ENCODE measurements at regions not wholly inside any gene's neighbourhood (a gene's known extent, or its start where the extent isn't known, plus 50 kb on each side); places are given as distances from the start of the nearest gene placed in this dataset.

DNA sequence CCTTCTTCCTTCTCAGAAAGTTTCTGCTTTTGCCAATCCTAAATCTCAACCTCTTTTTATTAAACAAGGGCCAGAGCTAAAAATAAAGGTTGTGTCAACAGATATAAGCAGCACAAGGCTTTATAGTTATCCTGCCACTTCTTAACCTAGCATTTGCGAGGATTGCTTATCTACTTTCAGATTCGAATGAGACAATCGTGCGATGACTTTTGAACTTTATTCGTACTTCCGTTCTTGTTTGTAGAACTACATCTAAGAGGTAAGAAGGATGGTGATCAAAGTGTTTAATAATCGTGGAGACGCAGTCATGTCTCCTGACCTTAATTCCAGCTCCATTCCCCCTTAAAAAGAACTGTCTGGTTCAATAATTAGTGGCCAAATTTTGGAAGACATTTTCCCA, 578.6 kb downstream of the PIK3C3 start:
- Histone ChIP-seq H3K27me3 (no peaks in the 10 kb centered on the region), H3K4me1 (no peaks in the 10 kb centered on the region), H3K36me3 (no peaks in the 10 kb centered on the region), H3K9me3 (no peaks in the 10 kb centered on the region), H3K4me3 (no peak overlapping the region), H3K27ac (no peak overlapping the region), H3K9ac (ENCODE audit: low read depth in 2 of 2, low read length in 2 of 2) (no peak overlapping the region)
- intact Hi-C loops (cut with DNase I): no loop called here
- TF ChIP-seq CTCF (IDR thresholded peaks at IDR 0.05): no peak
- no peak for DNase-seq

GRCh38 chr18:42534313-42534712, 579.3 kb downstream of the PIK3C3 start:
- no peaks in the 10 kb centered on the region for H3K36me3 ChIP-seq

GRCh38 chr18:42536442-42536841, 579.0 kb downstream of the RIT2 start:
- no peak for DNase-seq
- H3K4me3 ChIP-seq: no peak overlapping the region
- no peaks in the 10 kb centered on the region for H3K27me3 ChIP-seq
- H3K4me1 ChIP-seq: no peaks in the 10 kb centered on the region
- no peaks in the 10 kb centered on the region for H3K9me3 ChIP-seq
- intact Hi-C loops (cut with DNase I): no loop called here
- H3K9ac ChIP-seq (ENCODE audit: low read depth in 2 of 2, low read length in 2 of 2): no peak overlapping the region
- no peaks in the 10 kb centered on the region for H3K36me3 ChIP-seq
- H3K27ac ChIP-seq: no peak overlapping the region
- TF ChIP-seq CTCF (IDR thresholded peaks at IDR 0.05): no peak

More at GRCh38 chr18:42534313-42534712, 579.3 kb downstream of the PIK3C3 start:
- no peak for DNase-seq
- Histone ChIP-seq H3K4me3 (no peak overlapping the region), H3K9me3 (no peaks in the 10 kb centered on the region), H3K9ac (ENCODE audit: low read depth in 2 of 2, low read length in 2 of 2) (no peak overlapping the region), H3K4me1 (no peaks in the 10 kb centered on the region), H3K27me3 (no peaks in the 10 kb centered on the region), H3K27ac (no peak overlapping the region)
- intact Hi-C loops (cut with DNase I): no loop called here
- TF ChIP-seq CTCF (IDR thresholded peaks at IDR 0.05): no peak

- H3K9ac ChIP-seq (ENCODE audit: low read depth in 2 of 2, low read length in 2 of 2): no peak overlapping the region
- H3K27me3 ChIP-seq: no peaks in the 10 kb centered on the region
- no peaks in the 10 kb centered on the region for H3K36me3 ChIP-seq
- H3K4me1 ChIP-seq: no peaks in the 10 kb centered on the region
- DNase-seq: no peak
- TF ChIP-seq CTCF (IDR thresholded peaks at IDR 0.05): no peak
- H3K27ac ChIP-seq: no peak overlapping the region
- no peak overlapping the region for H3K4me3 ChIP-seq
- no peaks in the 10 kb centered on the region for H3K9me3 ChIP-seq
- intact Hi-C loops (cut with DNase I): no loop called here
These were observed 578.2 kb downstream of the RIT2 start for GRCh38 chr18:42537291-42537690.

GRCh38 chr18:42544901-42545300, 570.6 kb downstream of the RIT2 start:
- Histone ChIP-seq H3K4me1 (no peaks in the 10 kb centered on the region), H3K4me3 (no peak overlapping the region), H3K9me3 (no peaks in the 10 kb centered on the region), H3K36me3 (no peaks in the 10 kb centered on the region), H3K9ac (ENCODE audit: low read depth in 2 of 2, low read length in 2 of 2) (no peak overlapping the region), H3K27me3 (no peaks in the 10 kb centered on the region), H3K27ac (no peak overlapping the region)
- no peak for TF ChIP-seq CTCF (IDR thresholded peaks at IDR 0.05)
- no peak for DNase-seq
- intact Hi-C loops (cut with DNase I): no loop called here

- Histone ChIP-seq H3K9ac (ENCODE audit: low read depth in 2 of 2, low read length in 2 of 2) (no peak overlapping the region), H3K4me3 (no peak overlapping the region), H3K27ac (no peak overlapping the region), H3K9me3 (no peaks in the 10 kb centered on the region), H3K27me3 (no peaks in the 10 kb centered on the region), H3K4me1 (no peaks in the 10 kb centered on the region), H3K36me3 (no peaks in the 10 kb centered on the region)
- intact Hi-C loops (cut with DNase I): no loop called here
- DNase-seq: no peak
- TF ChIP-seq CTCF (IDR thresholded peaks at IDR 0.05): no peak
These were observed 569.7 kb downstream of the RIT2 start for GRCh38 chr18:42545825-42546224.
